GM19463 (cell line): ENCODE measurements at regions not wholly inside any gene's neighbourhood (a gene's known extent, or its start where the extent isn't known, plus 50 kb on each side); places are given as distances from the start of the nearest gene placed in this dataset.
"Not testable (repeated sequence)": the region's sequence is repeated elsewhere in the genome, so short reads cannot be mapped to it uniquely, and the experiment has no call there.

ENCODE experiments used
- ATAC-seq: cut with Tn5 transposase; IDR thresholded peaks from one replicate; pipeline ENCODE4 v1.9.1; 2021; ENCODE audit warnings: mild to moderate bottlenecking, moderate library complexity; ENCODE audit not compliant: unreplicated experiment

- no peak for ATAC-seq
Measured at GRCh38 chr7:93750986-93751385, 139.6 kb downstream of the TFPI2 start.

- no peak for ATAC-seq
Measured at GRCh38 chr7:93747019-93747418, 143.5 kb downstream of the TFPI2 start.

GRCh38 chr7:93739424-93739823, 151.1 kb downstream of the TFPI2 start:
- no peak for ATAC-seq

GRCh38 chr7:93737953-93738352, 152.6 kb downstream of the TFPI2 start:
- ATAC-seq, result no peak

GRCh38 chr7:93736668-93737369, 153.7 kb downstream of the TFPI2 start:
- ATAC-seq, result no peak

- no peak for ATAC-seq
Measured at GRCh38 chr7:93728292-93728691, 153.8 kb upstream of the CALCR start.

- no peak for ATAC-seq
Measured at GRCh38 chr7:93725954-93726353, 151.4 kb upstream of the CALCR start.

GRCh38 chr7:93723424-93724124, 149.1 kb upstream of the CALCR start:
- ATAC-seq, result no peak

GRCh38 chr7:93720106-93720505, 145.6 kb upstream of the CALCR start:
- ATAC-seq, result no peak

GRCh38 chr7:93719546-93719945, 145.0 kb upstream of the CALCR start:
- no peak for ATAC-seq

- no peak for ATAC-seq
Measured at GRCh38 chr7:93717217-93717900, 142.8 kb upstream of the CALCR start.

GRCh38 chr7:93715234-93715633, 140.7 kb upstream of the CALCR start:
- ATAC-seq, result peak; percentile 92

- no peak for ATAC-seq
Measured at GRCh38 chr7:93711926-93712325, 137.4 kb upstream of the CALCR start.

GRCh38 chr7:93708255-93708654, 133.7 kb upstream of the CALCR start:
- ATAC-seq, result not testable (repeated sequence)

- ATAC-seq, result no peak
Measured at GRCh38 chr7:93707249-93707648, 132.7 kb upstream of the CALCR start.

- ATAC-seq, result not testable (repeated sequence)
Measured at GRCh38 chr7:93706162-93706561, 131.6 kb upstream of the CALCR start.

GRCh38 chr7:93704217-93704616, 129.7 kb upstream of the CALCR start:
- no peak for ATAC-seq

GRCh38 chr7:93697901-93698300, 123.4 kb upstream of the CALCR start:
- no peak for ATAC-seq

GRCh38 chr7:93693796-93694195, 119.3 kb upstream of the CALCR start:
- no peak for ATAC-seq

- no peak for ATAC-seq
Measured at GRCh38 chr7:93690021-93690420, 115.5 kb upstream of the CALCR start.

- ATAC-seq, result no peak
Measured at GRCh38 chr7:93678185-93678584, 103.7 kb upstream of the CALCR start.
